GM18502 (cell line): ENCODE measurements at regions not wholly inside any gene's neighbourhood (a gene's known extent, or its start where the extent isn't known, plus 50 kb on each side); places are given as distances from the start of the nearest gene placed in this dataset.
"Not testable (repeated sequence)": the region's sequence is repeated elsewhere in the genome, so short reads cannot be mapped to it uniquely, and the experiment has no call there.

ENCODE experiments used
- ATAC-seq: cut with Tn5 transposase; IDR thresholded peaks from one replicate; pipeline ENCODE4 v1.9.1; 2021; ENCODE audit warnings: mild to moderate bottlenecking; ENCODE audit not compliant: unreplicated experiment, poor library complexity

GRCh38 chr9:86512929-86513328 lies 158.7 kb upstream of the TUT7 start:
- no peak for ATAC-seq

- ATAC-seq: no peak
Observed at GRCh38 chr9:86511614-86512360, 157.6 kb upstream of the TUT7 start.

GRCh38 chr9:86508208-86508903 lies 154.1 kb upstream of the TUT7 start:
- ATAC-seq: peak; percentile 68

- no peak for ATAC-seq
Observed at GRCh38 chr9:86507212-86507630, 153.0 kb upstream of the TUT7 start.

- ATAC-seq: no peak
Observed at GRCh38 chr9:86503942-86504341, 149.7 kb upstream of the TUT7 start.

- no peak for ATAC-seq
Observed at GRCh38 chr9:86503314-86503713, 149.1 kb upstream of the TUT7 start.

- no peak for ATAC-seq
Observed at GRCh38 chr9:86500667-86501435, 146.6 kb upstream of the TUT7 start.

- no peak for ATAC-seq
Observed at GRCh38 chr9:86500031-86500430, 145.8 kb upstream of the TUT7 start.

GRCh38 chr9:86494644-86495111 lies 140.5 kb upstream of the TUT7 start:
- no peak for ATAC-seq

- ATAC-seq: no peak
Observed at GRCh38 chr9:86491468-86492266, 137.5 kb upstream of the TUT7 start.

GRCh38 chr9:86488794-86489193 lies 134.6 kb upstream of the TUT7 start:
- ATAC-seq: no peak

- no peak for ATAC-seq
Observed at GRCh38 chr9:86488345-86488744, 134.1 kb upstream of the TUT7 start.

- no peak for ATAC-seq
Observed at GRCh38 chr9:86487838-86488233, 133.6 kb upstream of the TUT7 start.

GRCh38 chr9:86486891-86487837 lies 133.0 kb upstream of the TUT7 start:
- ATAC-seq: no peak

- peak; percentile 58 for ATAC-seq
Observed at GRCh38 chr9:86485359-86485758, 131.1 kb upstream of the TUT7 start.

- no peak for ATAC-seq
Observed at GRCh38 chr9:86483496-86483895, 129.3 kb upstream of the TUT7 start.

- ATAC-seq: no peak
Observed at GRCh38 chr9:86481466-86481865, 127.3 kb upstream of the TUT7 start.

GRCh38 chr9:86475255-86475654 lies 121.0 kb upstream of the TUT7 start:
- ATAC-seq: not testable (repeated sequence)

GRCh38 chr9:86471171-86471815 lies 117.1 kb upstream of the TUT7 start:
- ATAC-seq: no peak
